Body of pancreas (tissue), 4 donors: ENCODE measurements at regions not wholly inside any gene's neighbourhood (a gene's known extent, or its start where the extent isn't known, plus 50 kb on each side); places are given as distances from the start of the nearest gene placed in this dataset.

ENCODE experiments used
- CTCF ChIP-seq, 7 experiments: fragments of 450-650 bp in 4 of 7; fragments of 200-600 bp in 3 of 7; sonication (generic) in 3 of 7; IDR thresholded peaks; one replicate each; pipeline ENCODE4 v1.5.1; 2016 to 2019; ENCODE audit warnings: antibody characterized with exemption in 7 of 7
- POLR2A ChIP-seq, 3 donors: fragments of 450-650 bp; IDR thresholded peaks; one replicate each; pipeline ENCODE4 v1.6.1; 2016; ENCODE audit warnings: antibody characterized with exemption in 3 of 3, mild to moderate bottlenecking in 2 of 3

- no peak for TF ChIP-seq CTCF (IDR thresholded peaks at IDR 0.05)
- no peak for TF ChIP-seq POLR2A (IDR thresholded peaks at IDR 0.05)
Measured at GRCh38 chr9:82110881-82111280, 122.3 kb downstream of the SPATA31D1 start.
